ENCODE measurements at regions not wholly inside any gene's neighbourhood (a gene's known extent, or its start where the extent isn't known, plus 50 kb on each side); places are given as distances from the start of the nearest gene placed in this dataset.

GRCh38 chr22:47674600-47674999 lies 912.1 kb downstream of the TBC1D22A start:
- no peak overlapping the region for H3K4me3 ChIP-seq (ENCODE audit: insufficient read depth, low read length, poor library complexity, severe bottlenecking)
- no peaks in the 10 kb centered on the region for H3K36me3 ChIP-seq (ENCODE audit: low read length)
- H3K9me2 ChIP-seq (replicated peaks; ENCODE audit: insufficient read depth, low read length): no peaks in the 10 kb centered on the region
- H3K27ac ChIP-seq (ENCODE audit: low read depth, low read length): no peak overlapping the region
- H3K27me3 ChIP-seq (ENCODE audit: low read length): no peaks in the 10 kb centered on the region
- H3K4me2 ChIP-seq (ENCODE audit: low read depth, low read length, poor library complexity, severe bottlenecking): no peak overlapping the region
- no peaks in the 10 kb centered on the region for H3F3A ChIP-seq (ENCODE audit: insufficient read depth)
- no peak overlapping the region for H3K9ac ChIP-seq (ENCODE audit: low read length)
- no peak overlapping the region for H2AFZ ChIP-seq (ENCODE audit: low read depth, low read length, severe bottlenecking)
- no peaks in the 10 kb centered on the region for H3K9me3 ChIP-seq (ENCODE audit: insufficient read depth, low read length)
- no peaks in the 10 kb centered on the region for H4K20me1 ChIP-seq (ENCODE audit: low read depth, low read length)
- H3K79me2 ChIP-seq (ENCODE audit: insufficient read depth, low read length): no peaks in the 10 kb centered on the region
- TF ChIP-seq CTCF (IDR thresholded peaks at IDR 0.05; ENCODE audit: insufficient read depth, low read length, poor library complexity, severe bottlenecking) (no peak), EZH2phosphoT487 (conservative IDR thresholded peaks at IDR 0.05; ENCODE audit: low read length) (no peak)

- Histone ChIP-seq H3K9me3 (ENCODE audit: insufficient read depth, low read length) (no peaks in the 10 kb centered on the region), H3F3A (ENCODE audit: insufficient read depth) (no peaks in the 10 kb centered on the region), H2AFZ (ENCODE audit: low read depth, low read length, severe bottlenecking) (no peak overlapping the region), H3K4me2 (ENCODE audit: low read depth, low read length, poor library complexity, severe bottlenecking) (no peak overlapping the region), H3K9me2 (replicated peaks; ENCODE audit: insufficient read depth, low read length) (no peaks in the 10 kb centered on the region), H3K79me2 (ENCODE audit: insufficient read depth, low read length) (no peaks in the 10 kb centered on the region), H3K27ac (ENCODE audit: low read depth, low read length) (no peak overlapping the region), H3K4me3 (ENCODE audit: insufficient read depth, low read length, poor library complexity, severe bottlenecking) (no peak overlapping the region), H3K27me3 (ENCODE audit: low read length) (no peaks in the 10 kb centered on the region), H3K36me3 (ENCODE audit: low read length) (no peaks in the 10 kb centered on the region), H4K20me1 (ENCODE audit: low read depth, low read length) (no peaks in the 10 kb centered on the region), H3K9ac (ENCODE audit: low read length) (no peak overlapping the region)
- TF ChIP-seq CTCF (IDR thresholded peaks at IDR 0.05; ENCODE audit: insufficient read depth, low read length, poor library complexity, severe bottlenecking): no peak
Measured at GRCh38 chr22:47673557-47673956, 911.1 kb downstream of the TBC1D22A start.

- Histone ChIP-seq H3K4me3 (ENCODE audit: insufficient read depth, low read length, poor library complexity, severe bottlenecking) (no peak overlapping the region), H3F3A (ENCODE audit: insufficient read depth) (no peaks in the 10 kb centered on the region), H3K27ac (ENCODE audit: low read depth, low read length) (no peak overlapping the region), H3K9me2 (replicated peaks; ENCODE audit: insufficient read depth, low read length) (no peaks in the 10 kb centered on the region), H3K36me3 (ENCODE audit: low read length) (no peaks in the 10 kb centered on the region), H4K20me1 (ENCODE audit: low read depth, low read length) (no peaks in the 10 kb centered on the region), H3K4me2 (ENCODE audit: low read depth, low read length, poor library complexity, severe bottlenecking) (no peak overlapping the region), H3K27me3 (ENCODE audit: low read length) (no peaks in the 10 kb centered on the region), H3K79me2 (ENCODE audit: insufficient read depth, low read length) (no peaks in the 10 kb centered on the region), H3K9ac (ENCODE audit: low read length) (no peak overlapping the region), H2AFZ (ENCODE audit: low read depth, low read length, severe bottlenecking) (no peak overlapping the region), H3K9me3 (ENCODE audit: insufficient read depth, low read length) (no peaks in the 10 kb centered on the region)
- TF ChIP-seq EZH2phosphoT487 (conservative IDR thresholded peaks at IDR 0.05; ENCODE audit: low read length) (no peak), CTCF (IDR thresholded peaks at IDR 0.05; ENCODE audit: insufficient read depth, low read length, poor library complexity, severe bottlenecking) (no peak)
Measured at GRCh38 chr22:47672526-47672925, 910.1 kb downstream of the TBC1D22A start.

- Histone ChIP-seq H3K4me3 (ENCODE audit: insufficient read depth, low read length, poor library complexity, severe bottlenecking) (no peak overlapping the region), H3K27ac (ENCODE audit: low read depth, low read length) (no peak overlapping the region), H3F3A (ENCODE audit: insufficient read depth) (no peaks in the 10 kb centered on the region), H3K27me3 (ENCODE audit: low read length) (no peaks in the 10 kb centered on the region), H3K9me2 (replicated peaks; ENCODE audit: insufficient read depth, low read length) (no peaks in the 10 kb centered on the region), H3K9me3 (ENCODE audit: insufficient read depth, low read length) (0 out of 2 replicates have a peak, but pooled peaks cover 4% of the 10 kb centered on the region), H4K20me1 (ENCODE audit: low read depth, low read length) (no peaks in the 10 kb centered on the region), H3K36me3 (ENCODE audit: low read length) (no peaks in the 10 kb centered on the region), H3K9ac (ENCODE audit: low read length) (no peak overlapping the region), H2AFZ (ENCODE audit: low read depth, low read length, severe bottlenecking) (no peak overlapping the region), H3K79me2 (ENCODE audit: insufficient read depth, low read length) (no peaks in the 10 kb centered on the region), H3K4me2 (ENCODE audit: low read depth, low read length, poor library complexity, severe bottlenecking) (no peak overlapping the region)
- TF ChIP-seq CTCF (IDR thresholded peaks at IDR 0.05; ENCODE audit: insufficient read depth, low read length, poor library complexity, severe bottlenecking) (no peak), EZH2phosphoT487 (conservative IDR thresholded peaks at IDR 0.05; ENCODE audit: low read length) (no peak)
Measured at GRCh38 chr22:47665151-47665550, 902.7 kb downstream of the TBC1D22A start.
